Activated CD8-positive, alpha-beta memory T cell treated with anti-CD3 and anti-CD28 coated beads for 36 hours (primary cell): ENCODE measurements at regions not wholly inside any gene's neighbourhood (a gene's known extent, or its start where the extent isn't known, plus 50 kb on each side); places are given as distances from the start of the nearest gene placed in this dataset.
"Not testable (repeated sequence)": the region's sequence is repeated elsewhere in the genome, so short reads cannot be mapped to it uniquely, and the experiment has no call there.

Experiments used
- CTCF ChIA-PET: fragments of 350-600 bp; sonication (Branson Sonifier 250); formaldehyde crosslinking; loops from one replicate; lab custom pipeline; 2021; ENCODE audit warnings: antibody characterized with exemption; lab: Charles Lee
- POLR2A ChIA-PET: fragments of 350-600 bp; sonication (Branson Sonifier 250); formaldehyde crosslinking; loops from one replicate; lab custom pipeline; 2021; ENCODE audit warnings: antibody characterized with exemption; lab: Charles Lee

GRCh38 chr3:194933465-194933864 is 247.8 kb downstream of the FAM43A start:
- ChIA-PET CTCF (no interaction called here), POLR2A (no interaction called here)

GRCh38 chr3:194935061-194935460 is 249.4 kb downstream of the FAM43A start:
- ChIA-PET POLR2A (no interaction called here), CTCF (no interaction called here)

GRCh38 chr3:194935632-194936470 is 250.2 kb downstream of the FAM43A start:
- CTCF ChIA-PET, result interaction anchor here (1.3 kb wide), 1 partner anchor 10 kb away, joined by 3 read pairs; no protein-coding TSS in a partner anchor
- POLR2A ChIA-PET, result no interaction called here

GRCh38 chr3:194936659-194937058 is 251.0 kb downstream of the FAM43A start:
- CTCF ChIA-PET, result interaction anchor here (1.3 kb wide), 1 partner anchor 10 kb away, joined by 3 read pairs; no protein-coding TSS in a partner anchor

GRCh38 chr3:194937144-194937543 is 251.5 kb downstream of the FAM43A start:
- ChIA-PET POLR2A (no interaction called here), CTCF (interaction anchor here (1.3 kb wide), 1 partner anchor 9 kb away, joined by 3 read pairs; no protein-coding TSS in a partner anchor)

More at GRCh38 chr3:194936659-194937058, 251.0 kb downstream of the FAM43A start:
- POLR2A ChIA-PET, result no interaction called here

- ChIA-PET POLR2A (no interaction called here), CTCF (no interaction called here)
Measured at GRCh38 chr3:194937882-194938321, 252.2 kb downstream of the FAM43A start.

- POLR2A ChIA-PET, result no interaction called here
- CTCF ChIA-PET, result no interaction called here
Measured at GRCh38 chr3:194938845-194939531, 253.3 kb downstream of the FAM43A start.

GRCh38 chr3:194939532-194939909 is 253.8 kb downstream of the FAM43A start:
- ChIA-PET POLR2A (no interaction called here), CTCF (no interaction called here)

- POLR2A ChIA-PET, result no interaction called here
- CTCF ChIA-PET, result no interaction called here
Measured at GRCh38 chr3:194939949-194940770, 254.5 kb downstream of the FAM43A start.

- ChIA-PET CTCF (no interaction called here), POLR2A (no interaction called here)
Measured at GRCh38 chr3:194941360-194941955, 255.8 kb downstream of the FAM43A start.

- CTCF ChIA-PET, result no interaction called here
- POLR2A ChIA-PET, result no interaction called here
Measured at GRCh38 chr3:194941956-194942511, 256.4 kb downstream of the FAM43A start.

- POLR2A ChIA-PET, result no interaction called here
- CTCF ChIA-PET, result no interaction called here
Measured at GRCh38 chr3:194944526-194944925, 258.8 kb downstream of the FAM43A start.

GRCh38 chr3:194945508-194945907 is 259.8 kb downstream of the FAM43A start:
- ChIA-PET CTCF (interaction anchor here (1.0 kb wide), 1 partner anchor 9 kb away, joined by 3 read pairs; no protein-coding TSS in a partner anchor), POLR2A (no interaction called here)

GRCh38 chr3:194946091-194946490 is 260.4 kb downstream of the FAM43A start:
- ChIA-PET CTCF (interaction anchor here (1.0 kb wide), 1 partner anchor 9 kb away, joined by 3 read pairs; no protein-coding TSS in a partner anchor), POLR2A (no interaction called here)

GRCh38 chr3:194949592-194949991 is 263.9 kb downstream of the FAM43A start:
- ChIA-PET POLR2A (no interaction called here), CTCF (no interaction called here)

GRCh38 chr3:194950906-194951628 is 265.4 kb downstream of the FAM43A start:
- CTCF ChIA-PET, result no interaction called here
- POLR2A ChIA-PET, result no interaction called here

GRCh38 chr3:194951629-194951920 is 265.9 kb downstream of the FAM43A start:
- POLR2A ChIA-PET, CTCF ChIA-PET: not testable (repeated sequence)

- CTCF ChIA-PET, result no interaction called here
- POLR2A ChIA-PET, result no interaction called here
Measured at GRCh38 chr3:194951931-194952582, 266.4 kb downstream of the FAM43A start.
